IgD-negative memory B cell (primary cell): ENCODE measurements at regions not wholly inside any gene's neighbourhood (a gene's known extent, or its start where the extent isn't known, plus 50 kb on each side); places are given as distances from the start of the nearest gene placed in this dataset.
A peak's percentile ranks its signal among the peaks of the same experiment; 100 is the strongest.

Experiments used
- H3K27ac Mint-ChIP-seq, 3 donors: one replicate each; pipeline ENCODE4 v1.8.0; 2020 to 2022; ENCODE audit warnings: mild to moderate bottlenecking in 3 of 3, mixed read lengths in 3 of 3, moderate library complexity in 1 of 3
- H3K27me3 Mint-ChIP-seq: one replicate; pipeline ENCODE4 v1.8.0; 2021; ENCODE audit warnings: mixed read lengths
- H3K36me3 Mint-ChIP-seq: one replicate; pipeline ENCODE4 v1.8.0; 2020; ENCODE audit warnings: mild to moderate bottlenecking, mixed read lengths
- H3K4me1 Mint-ChIP-seq, 3 donors: one replicate each; pipeline ENCODE4 v1.8.0; 2020 to 2022; ENCODE audit warnings: mixed read lengths in 3 of 3, mild to moderate bottlenecking in 1 of 3
- H3K4me3 Mint-ChIP-seq, 4 donors: one replicate each; pipeline ENCODE4 v1.8.0; 2020 to 2022; ENCODE audit warnings: mild to moderate bottlenecking in 4 of 4, mixed read lengths in 4 of 4, moderate library complexity in 3 of 4
- H3K9me3 Mint-ChIP-seq, 3 donors: one replicate each; pipeline ENCODE4 v1.8.0; 2020 to 2021; ENCODE audit warnings: mixed read lengths in 3 of 3, mild to moderate bottlenecking in 1 of 3

- H3K4me1 Mint-ChIP-seq = peaks cover 0 to 1% (median 0%) of the 10 kb centered on the region in 3 donors
- no peaks in the 10 kb centered on the region for H3K36me3 Mint-ChIP-seq
- no peak overlapping the region for H3K4me3 Mint-ChIP-seq
- H3K27me3 Mint-ChIP-seq = peaks cover 2% of the 10 kb centered on the region
- H3K9me3 Mint-ChIP-seq = no peaks in the 10 kb centered on the region
- H3K27ac Mint-ChIP-seq = no peak overlapping the region
Measured at GRCh38 chr5:68732251-68732650, 361.6 kb upstream of the SLC30A5 start.

- Mint-ChIP-seq H3K4me3 (no peak overlapping the region), H3K27me3 (peaks cover 12% of the 10 kb centered on the region), H3K27ac (no peak overlapping the region), H3K36me3 (no peaks in the 10 kb centered on the region), H3K9me3 (no peaks in the 10 kb centered on the region), H3K4me1 (peaks cover 3 to 5% (median 4%) of the 10 kb centered on the region in 3 donors)
Measured at GRCh38 chr5:68734781-68735180, 359.0 kb upstream of the SLC30A5 start.

DNA sequence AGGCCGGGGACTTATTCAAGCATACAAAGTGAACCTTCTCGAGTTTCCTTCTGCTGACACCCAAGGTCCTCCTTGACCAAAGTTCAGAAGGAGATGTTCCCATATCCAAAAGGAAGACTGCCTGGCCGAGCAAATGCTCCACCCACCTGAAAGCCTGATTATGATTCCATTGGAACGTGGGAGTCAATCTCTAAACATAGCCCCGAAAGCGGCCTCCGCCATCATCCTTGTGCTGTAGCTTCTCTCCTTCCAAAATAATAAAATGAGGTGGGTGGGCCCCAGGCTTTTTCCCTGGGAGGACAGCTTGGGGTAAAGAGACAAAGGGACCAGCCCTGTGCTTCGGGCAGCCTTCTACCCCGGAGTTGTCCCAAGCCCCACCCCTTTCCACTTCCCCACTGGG, 355.6 kb upstream of the SLC30A5 start:
- Mint-ChIP-seq H3K4me1 (peaks cover 10 to 14% (median 13%) of the 10 kb centered on the region in 3 donors), H3K9me3 (no peaks in the 10 kb centered on the region), H3K4me3 (no peak overlapping the region), H3K36me3 (no peaks in the 10 kb centered on the region), H3K27ac (no peak overlapping the region), H3K27me3 (peaks cover 12% of the 10 kb centered on the region)

DNA sequence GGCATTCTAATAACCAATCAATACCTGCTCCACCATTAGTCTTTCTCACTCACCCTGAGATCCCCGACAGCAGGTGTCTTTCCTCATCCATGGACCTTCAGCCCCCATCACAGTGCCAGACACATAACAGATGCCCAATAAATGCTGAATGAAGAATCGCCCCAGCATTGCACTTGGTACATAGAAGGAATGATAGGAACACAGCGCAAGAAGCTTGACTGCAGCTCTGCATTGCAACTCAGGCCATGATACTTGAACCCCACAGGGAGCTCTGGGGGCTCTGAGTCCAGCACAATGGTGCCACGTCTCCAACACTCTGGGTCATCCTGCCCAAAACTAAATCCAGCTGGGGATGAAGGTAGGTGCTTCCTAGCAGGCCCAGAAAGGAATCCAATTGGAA, 355.0 kb upstream of the SLC30A5 start:
- H3K27me3 Mint-ChIP-seq = peaks cover 12% of the 10 kb centered on the region
- peaks cover 10 to 14% (median 13%) of the 10 kb centered on the region in 3 donors for H3K4me1 Mint-ChIP-seq
- H3K36me3 Mint-ChIP-seq = no peaks in the 10 kb centered on the region
- H3K9me3 Mint-ChIP-seq = no peaks in the 10 kb centered on the region
- H3K27ac Mint-ChIP-seq = no peak overlapping the region
- no peak overlapping the region for H3K4me3 Mint-ChIP-seq

GRCh38 chr5:68739752-68740151, 354.1 kb upstream of the SLC30A5 start:
- Mint-ChIP-seq H3K9me3 (no peaks in the 10 kb centered on the region), H3K36me3 (no peaks in the 10 kb centered on the region), H3K4me3 (peak overlapping the region in 2 of 4 donors; percentile 78 to 82), H3K27me3 (peaks cover 12% of the 10 kb centered on the region), H3K27ac (peak overlapping the region in 2 of 3 donors; percentile 41 to 75), H3K4me1 (peaks cover 10 to 14% (median 13%) of the 10 kb centered on the region in 3 donors)

DNA sequence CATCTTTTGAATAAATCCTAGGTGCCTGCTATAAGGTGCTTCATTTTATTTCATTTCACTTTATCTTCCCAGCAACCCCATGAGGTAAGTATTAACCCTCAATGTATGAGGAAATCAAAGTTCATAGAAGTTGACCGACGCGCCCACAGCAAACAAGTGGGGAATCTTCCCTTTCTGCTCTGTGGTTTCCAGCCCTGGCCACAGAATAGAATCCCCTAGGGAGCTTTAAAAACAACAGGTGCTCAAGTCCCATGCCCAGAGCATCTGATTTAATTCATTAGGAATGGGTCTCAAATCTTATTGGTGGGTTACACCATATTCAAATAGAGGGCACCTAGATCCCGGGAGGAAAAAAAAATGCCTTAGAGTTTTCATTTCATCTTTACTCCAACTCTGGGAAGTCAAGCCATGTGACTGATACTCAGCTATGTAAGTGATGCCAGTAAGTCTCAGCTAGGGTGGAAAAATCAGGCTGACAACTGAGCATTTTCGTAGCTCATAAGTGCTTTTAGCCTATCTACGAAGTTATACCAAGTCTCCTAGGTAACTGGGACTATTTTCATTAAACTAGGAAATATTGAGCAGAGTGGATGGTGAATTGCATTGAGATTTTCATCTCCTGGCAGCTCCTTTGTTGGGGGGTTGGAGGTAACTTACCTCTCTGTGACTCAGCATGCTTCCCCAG, 353.4 kb upstream of the SLC30A5 start:
- Mint-ChIP-seq H3K4me3 (peak overlapping the region in 2 of 4 donors; percentile 78 to 82), H3K4me1 (peaks cover 10 to 16% (median 13%) of the 10 kb centered on the region in 3 donors), H3K36me3 (no peaks in the 10 kb centered on the region), H3K27ac (peak overlapping the region in 1 of 3 donors; percentile 75), H3K27me3 (peaks cover 12% of the 10 kb centered on the region), H3K9me3 (no peaks in the 10 kb centered on the region)

- Mint-ChIP-seq H3K9me3 (no peaks in the 10 kb centered on the region), H3K36me3 (peaks cover 2% of the 10 kb centered on the region)
Measured at GRCh38 chr5:68744206-68744605, 349.6 kb upstream of the SLC30A5 start.

GRCh38 chr5:68745448-68745847, 348.4 kb upstream of the SLC30A5 start:
- Mint-ChIP-seq H3K36me3 (peaks cover 2% of the 10 kb centered on the region), H3K9me3 (no peaks in the 10 kb centered on the region), H3K27ac (no peak overlapping the region), H3K4me3 (no peak overlapping the region), H3K4me1 (peaks cover 0 to 5% (median 3%) of the 10 kb centered on the region in 3 donors), H3K27me3 (peaks cover 5% of the 10 kb centered on the region)

More at GRCh38 chr5:68744206-68744605, 349.6 kb upstream of the SLC30A5 start:
- Mint-ChIP-seq H3K4me1 (peaks cover 10 to 17% (median 13%) of the 10 kb centered on the region in 3 donors), H3K27ac (no peak overlapping the region), H3K4me3 (no peak overlapping the region), H3K27me3 (peaks cover 8% of the 10 kb centered on the region)

GRCh38 chr5:68746220-68746619, 347.6 kb upstream of the SLC30A5 start:
- no peaks in the 10 kb centered on the region for H3K9me3 Mint-ChIP-seq
- no peak overlapping the region for H3K4me3 Mint-ChIP-seq
- H3K27me3 Mint-ChIP-seq = peaks cover 8% of the 10 kb centered on the region
- H3K4me1 Mint-ChIP-seq = peaks cover 0 to 3% (median 0%) of the 10 kb centered on the region in 3 donors
- peaks cover 2% of the 10 kb centered on the region for H3K36me3 Mint-ChIP-seq
- no peak overlapping the region for H3K27ac Mint-ChIP-seq

- Mint-ChIP-seq H3K27me3 (peaks cover 8% of the 10 kb centered on the region), H3K4me1 (peaks cover 0 to 3% (median 0%) of the 10 kb centered on the region in 3 donors), H3K36me3 (peaks cover 2% of the 10 kb centered on the region)
Measured at GRCh38 chr5:68746643-68747420, 347.0 kb upstream of the SLC30A5 start.

GRCh38 chr5:68747521-68747920, 346.3 kb upstream of the SLC30A5 start:
- Mint-ChIP-seq H3K9me3 (no peaks in the 10 kb centered on the region), H3K4me3 (no peak overlapping the region), H3K27me3 (peaks cover 8% of the 10 kb centered on the region), H3K36me3 (peaks cover 2% of the 10 kb centered on the region), H3K27ac (no peak overlapping the region), H3K4me1 (peaks cover 0 to 3% (median 0%) of the 10 kb centered on the region in 3 donors)

More at GRCh38 chr5:68746643-68747420, 347.0 kb upstream of the SLC30A5 start:
- no peak overlapping the region for H3K27ac Mint-ChIP-seq
- H3K4me3 Mint-ChIP-seq = no peak overlapping the region
- H3K9me3 Mint-ChIP-seq = no peaks in the 10 kb centered on the region

DNA sequence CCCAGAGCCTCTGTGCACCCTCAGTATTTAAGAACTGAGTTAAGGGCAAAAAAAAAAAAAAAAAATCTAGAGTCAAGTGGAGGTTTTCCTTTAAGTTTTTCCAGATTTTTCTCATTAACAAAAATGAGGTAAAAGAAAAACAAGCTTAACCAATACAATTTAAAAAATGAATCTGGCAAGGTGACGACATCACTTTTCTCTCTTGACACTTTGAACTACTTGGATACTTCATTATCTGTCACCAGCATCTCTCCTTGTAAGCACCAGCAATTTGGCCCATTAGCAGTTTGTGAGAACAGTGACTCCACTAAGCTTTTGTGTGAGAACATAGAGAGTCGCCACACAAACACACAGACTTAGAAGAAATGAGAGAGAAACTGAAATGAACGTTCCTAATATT, 345.7 kb upstream of the SLC30A5 start:
- Mint-ChIP-seq H3K9me3 (no peaks in the 10 kb centered on the region), H3K36me3 (peaks cover 2% of the 10 kb centered on the region), H3K4me3 (no peak overlapping the region), H3K27ac (no peak overlapping the region), H3K4me1 (peaks cover 0 to 3% (median 0%) of the 10 kb centered on the region in 3 donors), H3K27me3 (peaks cover 8% of the 10 kb centered on the region)

- peaks cover 2% of the 10 kb centered on the region for H3K36me3 Mint-ChIP-seq
- H3K9me3 Mint-ChIP-seq = no peaks in the 10 kb centered on the region
- H3K4me3 Mint-ChIP-seq = no peak overlapping the region
- H3K27me3 Mint-ChIP-seq = peaks cover 8% of the 10 kb centered on the region
- no peak overlapping the region for H3K27ac Mint-ChIP-seq
- H3K4me1 Mint-ChIP-seq = peaks cover 0 to 3% (median 0%) of the 10 kb centered on the region in 3 donors
Measured at GRCh38 chr5:68749077-68749476, 344.7 kb upstream of the SLC30A5 start.

- Mint-ChIP-seq H3K27ac (no peak overlapping the region), H3K9me3 (no peaks in the 10 kb centered on the region), H3K36me3 (peaks cover 2% of the 10 kb centered on the region), H3K4me1 (peaks cover 0 to 3% (median 0%) of the 10 kb centered on the region in 3 donors), H3K27me3 (peaks cover 8% of the 10 kb centered on the region), H3K4me3 (no peak overlapping the region)
Measured at GRCh38 chr5:68749631-68750030, 344.2 kb upstream of the SLC30A5 start.

- Mint-ChIP-seq H3K4me3 (no peak overlapping the region), H3K4me1 (peaks cover 0 to 3% (median 0%) of the 10 kb centered on the region in 3 donors), H3K27me3 (peaks cover 8% of the 10 kb centered on the region), H3K27ac (no peak overlapping the region), H3K9me3 (no peaks in the 10 kb centered on the region), H3K36me3 (peaks cover 2% of the 10 kb centered on the region)
Measured at GRCh38 chr5:68751661-68752060, 342.2 kb upstream of the SLC30A5 start.
